HUES48 (cell line): ENCODE measurements at regions not wholly inside any gene's neighbourhood (a gene's known extent, or its start where the extent isn't known, plus 50 kb on each side); places are given as distances from the start of the nearest gene placed in this dataset.

Experiments used
- H3K27ac ChIP-seq: one replicate; pipeline ENCODE4 v1.7.0; 2013; ENCODE audit warnings: low read depth, low read length, inconsistent platforms
- H3K27me3 ChIP-seq: 2 replicates; pipeline ENCODE4 v1.6.1; 2013; ENCODE audit warnings: mild to moderate bottlenecking, low read length; ENCODE audit not compliant: control insufficient read depth, insufficient read depth
- H3K36me3 ChIP-seq: 2 replicates; pipeline ENCODE4 v1.6.1; 2013; ENCODE audit warnings: low read length; ENCODE audit not compliant: control insufficient read depth, insufficient read depth
- H3K4me1 ChIP-seq: 2 replicates; pipeline ENCODE4 v1.6.1; 2013; ENCODE audit warnings: mild to moderate bottlenecking, low read length; ENCODE audit not compliant: control insufficient read depth, insufficient read depth
- H3K4me3 ChIP-seq: 2 replicates; pipeline ENCODE4 v1.5.1; 2013; ENCODE audit warnings: mild to moderate bottlenecking, low read depth, low read length
- H3K9ac ChIP-seq: 2 replicates; pipeline ENCODE4 v1.6.1; 2013; ENCODE audit warnings: mild to moderate bottlenecking, low read depth, low read length, moderate library complexity
- H3K9me3 ChIP-seq: 2 replicates; pipeline ENCODE4 v1.6.1; 2013; ENCODE audit warnings: low read length; ENCODE audit not compliant: control insufficient read depth, insufficient read depth

- no peaks in the 10 kb centered on the region for H3K27me3 ChIP-seq
- H3K4me1 ChIP-seq: peaks cover 7% of the 10 kb centered on the region; the same call in 1 of the 2 replicates
- H3K9ac ChIP-seq: no peak overlapping the region
- no peak overlapping the region for H3K27ac ChIP-seq
- H3K4me3 ChIP-seq: no peak overlapping the region
- H3K36me3 ChIP-seq: no peaks in the 10 kb centered on the region
- H3K9me3 ChIP-seq: no peaks in the 10 kb centered on the region
Observed at GRCh38 chr4:13260513-13260912, 223.6 kb downstream of the RAB28 start.

DNA sequence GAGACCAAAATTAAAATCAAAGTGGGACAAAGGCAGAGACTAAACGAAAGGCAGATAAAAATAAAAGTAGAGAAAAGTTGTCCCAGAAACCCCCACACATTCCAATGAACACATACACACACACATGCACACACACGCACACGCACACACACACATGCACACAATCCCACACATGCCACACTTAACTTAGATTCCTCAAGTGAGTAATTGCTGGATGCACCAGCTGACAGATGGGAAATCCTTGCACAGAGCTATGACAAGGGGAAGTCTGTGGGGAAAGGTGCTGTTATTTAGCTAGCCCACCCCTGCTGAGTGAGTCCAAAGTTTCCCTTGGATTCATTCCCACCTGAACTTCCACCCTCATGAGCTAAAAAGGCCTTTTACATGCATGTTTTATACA lies 233.9 kb downstream of the RAB28 start:
- no peak overlapping the region for H3K9ac ChIP-seq
- H3K4me3 ChIP-seq: no peak overlapping the region
- H3K36me3 ChIP-seq: no peaks in the 10 kb centered on the region
- 0 out of 2 replicates have a peak, but pooled peaks cover 7% of the 10 kb centered on the region for H3K4me1 ChIP-seq
- no peaks in the 10 kb centered on the region for H3K27me3 ChIP-seq
- H3K9me3 ChIP-seq: peaks cover 7% of the 10 kb centered on the region; the same call in 1 of the 2 replicates
- no peak overlapping the region for H3K27ac ChIP-seq

DNA sequence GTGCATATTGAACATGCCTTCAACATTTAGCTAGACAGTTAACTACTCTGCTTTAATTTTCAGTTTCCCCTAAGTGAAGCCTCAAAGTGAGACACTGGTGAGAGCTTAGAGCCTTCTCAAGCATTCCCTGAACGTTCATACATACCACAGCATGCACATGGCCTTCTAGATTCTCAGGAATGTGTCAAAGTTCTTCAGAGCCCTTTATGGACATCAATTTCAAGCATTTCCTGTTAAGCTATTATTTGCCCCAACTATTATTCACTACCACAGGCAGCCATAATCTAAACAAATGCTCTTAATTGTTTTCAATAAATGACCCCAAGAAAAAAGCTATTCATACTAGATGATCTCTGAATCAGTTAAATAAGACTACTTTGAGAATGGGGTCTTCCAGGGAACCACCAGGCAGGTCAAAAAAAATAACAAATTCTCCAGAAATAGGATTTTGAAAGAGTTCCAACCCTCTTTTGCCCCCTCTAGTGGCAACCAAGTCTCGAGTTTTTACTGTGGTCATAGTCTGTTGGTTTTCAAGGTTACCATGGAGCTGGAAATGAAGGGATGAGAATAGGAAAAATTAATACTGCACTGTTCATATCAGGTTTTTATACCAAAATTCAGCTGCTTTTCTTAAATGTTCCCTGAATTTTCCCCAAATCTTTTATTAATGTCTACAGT lies 235.4 kb downstream of the RAB28 start:
- Histone ChIP-seq H3K4me1 (peaks cover 8% of the 10 kb centered on the region; the same call in 1 of the 2 replicates), H3K27me3 (no peaks in the 10 kb centered on the region), H3K27ac (no peak overlapping the region)

DNA sequence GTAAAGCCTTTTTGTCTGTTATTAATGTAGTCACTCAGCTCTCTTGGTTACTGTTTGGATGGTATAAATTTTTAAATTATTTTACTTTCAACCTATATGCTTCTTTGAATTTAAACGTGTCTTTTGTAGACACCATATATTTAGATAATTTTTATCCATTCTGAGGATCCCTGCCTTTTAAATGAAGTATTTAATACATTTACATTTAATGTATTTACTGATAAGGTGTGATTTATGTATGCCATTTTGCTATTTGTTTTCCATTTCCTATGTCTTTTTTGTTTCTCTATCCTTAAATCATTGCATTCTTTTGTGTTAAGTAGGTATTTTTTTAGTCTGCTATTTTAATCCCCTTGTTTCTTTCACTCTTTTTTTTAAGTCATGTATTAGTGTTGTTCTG lies 238.0 kb downstream of the RAB28 start:
- no peak overlapping the region for H3K4me3 ChIP-seq
- H3K4me1 ChIP-seq: peaks cover 8% of the 10 kb centered on the region; the same call in 1 of the 2 replicates
- H3K9ac ChIP-seq: no peak overlapping the region
- no peak overlapping the region for H3K27ac ChIP-seq
- H3K27me3 ChIP-seq: no peaks in the 10 kb centered on the region
- H3K9me3 ChIP-seq: peaks cover 7% of the 10 kb centered on the region; the same call in 1 of the 2 replicates
- H3K36me3 ChIP-seq: no peaks in the 10 kb centered on the region

More for the DNA sequence above, 235.4 kb downstream of the RAB28 start:
- Histone ChIP-seq H3K4me3 (no peak overlapping the region), H3K36me3 (no peaks in the 10 kb centered on the region), H3K9ac (no peak overlapping the region), H3K9me3 (peaks cover 7% of the 10 kb centered on the region; the same call in 1 of the 2 replicates)

GRCh38 chr4:13244444-13244843 lies 239.7 kb downstream of the RAB28 start:
- Histone ChIP-seq H3K27ac (no peak overlapping the region), H3K4me1 (peaks cover 8% of the 10 kb centered on the region; the same call in 1 of the 2 replicates), H3K9me3 (peaks cover 7% of the 10 kb centered on the region; the same call in 1 of the 2 replicates), H3K27me3 (no peaks in the 10 kb centered on the region), H3K4me3 (no peak overlapping the region), H3K36me3 (no peaks in the 10 kb centered on the region), H3K9ac (no peak overlapping the region)

- peaks cover 8% of the 10 kb centered on the region; the same call in 1 of the 2 replicates for H3K4me1 ChIP-seq
- H3K27ac ChIP-seq: no peak overlapping the region
- H3K9ac ChIP-seq: no peak overlapping the region
- no peaks in the 10 kb centered on the region for H3K27me3 ChIP-seq
- H3K9me3 ChIP-seq: peaks cover 7% of the 10 kb centered on the region; the same call in 1 of the 2 replicates
- H3K4me3 ChIP-seq: no peak overlapping the region
- no peaks in the 10 kb centered on the region for H3K36me3 ChIP-seq
Observed at GRCh38 chr4:13243152-13243551, 241.0 kb downstream of the RAB28 start.

- Histone ChIP-seq H3K4me1 (peaks cover 8% of the 10 kb centered on the region; the same call in 1 of the 2 replicates), H3K4me3 (no peak overlapping the region), H3K27ac (no peak overlapping the region), H3K9ac (no peak overlapping the region), H3K36me3 (no peaks in the 10 kb centered on the region), H3K27me3 (no peaks in the 10 kb centered on the region), H3K9me3 (no peaks in the 10 kb centered on the region)
Observed at GRCh38 chr4:13240066-13240465, 244.1 kb downstream of the RAB28 start.

DNA sequence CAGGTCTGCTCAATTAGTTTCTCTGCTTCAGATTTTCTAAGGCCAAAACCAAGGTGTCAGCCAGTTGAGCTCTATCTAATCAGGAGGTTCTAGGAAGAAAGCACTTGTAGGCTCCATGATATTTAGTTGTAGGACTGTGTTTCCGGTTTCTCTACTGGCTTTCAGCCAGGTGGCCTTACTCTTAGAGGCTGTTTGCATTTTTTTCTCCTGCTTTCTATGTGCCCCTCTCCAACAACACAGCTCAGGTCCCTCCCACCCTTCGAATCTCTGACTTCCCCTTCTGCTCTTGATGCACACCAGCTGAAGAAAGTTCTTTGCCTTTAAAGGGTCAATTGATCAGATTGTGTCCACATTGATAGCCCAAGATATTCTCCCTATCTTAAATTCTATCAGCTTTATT lies 245.2 kb downstream of the RAB28 start:
- Histone ChIP-seq H3K36me3 (no peaks in the 10 kb centered on the region), H3K27ac (no peak overlapping the region), H3K9ac (no peak overlapping the region), H3K27me3 (no peaks in the 10 kb centered on the region), H3K4me3 (no peak overlapping the region), H3K4me1 (no peaks in the 10 kb centered on the region; the same call in 1 of the 2 replicates), H3K9me3 (no peaks in the 10 kb centered on the region)

DNA sequence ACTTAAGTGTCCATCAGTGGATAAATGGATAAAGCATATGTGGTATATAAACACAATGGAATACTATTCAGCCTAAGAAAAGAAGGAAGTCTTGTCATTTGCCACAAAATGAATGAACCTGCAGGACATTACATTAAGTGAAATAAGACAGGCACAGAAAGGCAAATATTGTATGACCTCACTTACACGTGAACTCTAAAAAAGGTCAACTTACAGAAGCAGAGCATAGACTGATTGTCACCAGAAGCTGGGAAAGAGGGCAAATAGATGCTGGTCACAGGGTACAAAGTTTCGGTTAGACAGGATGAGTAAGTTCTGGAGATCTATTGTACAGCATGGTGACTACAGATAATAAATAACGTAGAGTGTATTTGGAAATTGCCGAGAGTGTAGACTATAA lies 247.7 kb downstream of the RAB28 start:
- H3K9ac ChIP-seq: no peak overlapping the region
- H3K4me3 ChIP-seq: no peak overlapping the region
- no peak overlapping the region for H3K27ac ChIP-seq
- H3K9me3 ChIP-seq: no peaks in the 10 kb centered on the region
- no peaks in the 10 kb centered on the region for H3K27me3 ChIP-seq
- H3K36me3 ChIP-seq: no peaks in the 10 kb centered on the region
- no peaks in the 10 kb centered on the region for H3K4me1 ChIP-seq

GRCh38 chr4:13233755-13234154 lies 250.4 kb downstream of the RAB28 start:
- Histone ChIP-seq H3K4me3 (no peak overlapping the region), H3K4me1 (no peaks in the 10 kb centered on the region), H3K9ac (no peak overlapping the region), H3K27ac (no peak overlapping the region), H3K9me3 (no peaks in the 10 kb centered on the region), H3K36me3 (no peaks in the 10 kb centered on the region), H3K27me3 (no peaks in the 10 kb centered on the region)

- peaks cover 6% of the 10 kb centered on the region for H3K4me1 ChIP-seq
- no peaks in the 10 kb centered on the region for H3K9me3 ChIP-seq
- no peak overlapping the region for H3K27ac ChIP-seq
- H3K9ac ChIP-seq: no peak overlapping the region
- no peaks in the 10 kb centered on the region for H3K27me3 ChIP-seq
- no peak overlapping the region for H3K4me3 ChIP-seq
- H3K36me3 ChIP-seq: no peaks in the 10 kb centered on the region
Observed at GRCh38 chr4:13219971-13220370, 264.2 kb downstream of the RAB28 start.
